Hepatocyte (in vitro differentiated cells): ENCODE measurements at regions not wholly inside any gene's neighbourhood (a gene's known extent, or its start where the extent isn't known, plus 50 kb on each side); places are given as distances from the start of the nearest gene placed in this dataset.

Experiments
- DNase-seq: peaks from one replicate; pipeline ENCODE4 v3.0.0-alpha.2; 2016; ENCODE audit warnings: low spot score
- H2AFZ ChIP-seq: fragments of 200-600 bp; sonication (generic); 2 replicates; pipeline ENCODE4 v1.6.0; 2016; ENCODE audit warnings: antibody characterized with exemption, mild to moderate bottlenecking
- H3K27ac ChIP-seq: fragments of 200-600 bp; sonication (generic); 2 replicates; pipeline ENCODE4 v1.5.1; 2016; ENCODE audit warnings: mild to moderate bottlenecking
- H3K27me3 ChIP-seq: fragments of 200-600 bp; sonication (generic); 2 replicates; pipeline ENCODE4 v1.6.1; 2016
- H3K36me3 ChIP-seq: fragments of 200-600 bp; sonication (generic); replicated peaks from 2 replicates; pipeline ENCODE4 v1.5.1; 2016; ENCODE audit warnings: low read depth; ENCODE audit not compliant: insufficient read depth
- H3K4me1 ChIP-seq: fragments of 200-600 bp; sonication (generic); 2 replicates; pipeline ENCODE4 v1.5.1; 2016; ENCODE audit warnings: mild to moderate bottlenecking, moderate library complexity; ENCODE audit not compliant: insufficient read depth
- H3K4me2 ChIP-seq: fragments of 200-600 bp; sonication (generic); 2 replicates; pipeline ENCODE4 v1.6.0; 2016
- H3K4me3 ChIP-seq: fragments of 200-600 bp; sonication (generic); 2 replicates; pipeline ENCODE4 v1.5.1; 2016; ENCODE audit warnings: mild to moderate bottlenecking
- H3K79me2 ChIP-seq: fragments of 200-600 bp; sonication (generic); 2 replicates; pipeline ENCODE4 v1.6.0; 2017; ENCODE audit warnings: mild to moderate bottlenecking
- H3K9me2 ChIP-seq: fragments of 200-600 bp; sonication (generic); replicated peaks from 2 replicates; pipeline ENCODE4 v1.6.0; 2017; ENCODE audit warnings: mild to moderate bottlenecking; ENCODE audit not compliant: insufficient read depth
- H3K9me3 ChIP-seq: fragments of 200-600 bp; sonication (generic); 2 replicates; pipeline ENCODE4 v1.5.1; 2016; ENCODE audit warnings: low read depth, mild to moderate bottlenecking
- H4K20me1 ChIP-seq: fragments of 200-600 bp; sonication (generic); 2 replicates; pipeline ENCODE4 v1.6.0; 2016; ENCODE audit warnings: mild to moderate bottlenecking; ENCODE audit not compliant: insufficient read depth, poor library complexity, severe bottlenecking
- EZH2 ChIP-seq: fragments of 200-600 bp; sonication (generic); IDR thresholded peaks from 2 replicates; pipeline ENCODE4 v1.6.1; 2016; ENCODE audit warnings: antibody characterized with exemption, mild to moderate bottlenecking, borderline replicate concordance
- EZH2phosphoT487 ChIP-seq: fragments of 200-600 bp; sonication (generic); IDR thresholded peaks from one replicate; pipeline ENCODE4 v1.6.1; 2018; ENCODE audit warnings: antibody characterized with exemption, mild to moderate bottlenecking, low read depth, moderate library complexity; ENCODE audit not compliant: unreplicated experiment, severe bottlenecking
- WGBS: methylation state at CpG from one replicate; pipeline ENCODE4 v1.1.6; 2016; ENCODE audit warnings: low lambda C conversion rate; ENCODE audit errors: missing lambda C conversion rate; 5-methylcytosine and 5-hydroxymethylcytosine counted together
- TF ChIP-seq, protein P1 (sequence below): fragments of 200-600 bp; sonication (generic); IDR thresholded peaks from 2 replicates; pipeline ENCODE4 v1.5.1; 2016; ENCODE audit warnings: antibody characterized with exemption, mild to moderate bottlenecking; ENCODE audit not compliant: poor library complexity

DNA sequence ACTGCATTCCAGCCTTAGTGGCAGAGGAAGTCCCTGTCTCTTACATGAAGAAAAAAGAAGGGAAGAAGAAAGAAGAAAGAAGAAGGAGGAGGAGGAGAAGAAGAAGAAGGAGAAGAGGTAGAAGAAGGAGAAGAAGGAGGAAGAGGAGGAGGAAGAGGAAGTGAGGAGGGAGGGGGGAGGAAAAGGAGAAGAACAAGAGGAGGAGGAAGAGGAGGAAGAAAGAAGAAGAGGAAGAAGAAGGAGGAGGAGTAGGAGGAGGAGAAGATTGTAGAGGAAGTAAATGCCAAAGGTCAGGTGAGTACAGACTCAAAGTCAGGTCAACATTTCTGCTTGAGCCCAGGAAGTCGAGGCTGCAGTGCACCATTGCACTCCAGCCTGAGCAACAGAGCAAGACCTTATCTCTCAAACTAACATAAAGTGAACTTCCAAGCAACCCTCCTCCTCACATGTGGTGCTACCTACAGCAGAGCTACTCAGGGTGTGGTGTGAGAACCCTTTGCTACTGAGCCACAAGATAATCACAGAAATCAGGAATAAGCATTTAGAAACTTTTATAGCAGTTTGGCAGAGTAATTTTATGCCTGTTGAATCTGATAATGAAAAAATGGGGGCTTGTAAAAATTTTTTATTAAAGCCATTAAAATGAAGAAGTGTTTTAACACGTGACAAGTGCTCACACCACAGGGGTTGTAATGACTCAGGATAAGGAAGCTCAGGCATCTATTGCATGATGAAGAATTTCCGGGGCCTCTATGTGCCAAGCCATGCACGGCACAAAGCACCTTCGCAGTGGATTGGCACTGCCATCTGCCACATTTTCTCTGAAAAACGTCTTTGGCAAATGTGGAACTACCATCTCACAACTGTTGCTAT, 224.9 kb upstream of the AUTS2 start:
- 51% methylated on average over 6 of the region's 6 CpGs for WGBS
- Histone ChIP-seq H3K27me3 (peaks cover 4% of the 10 kb centered on the region), H3K4me2 (no peak overlapping the region)

DNA sequence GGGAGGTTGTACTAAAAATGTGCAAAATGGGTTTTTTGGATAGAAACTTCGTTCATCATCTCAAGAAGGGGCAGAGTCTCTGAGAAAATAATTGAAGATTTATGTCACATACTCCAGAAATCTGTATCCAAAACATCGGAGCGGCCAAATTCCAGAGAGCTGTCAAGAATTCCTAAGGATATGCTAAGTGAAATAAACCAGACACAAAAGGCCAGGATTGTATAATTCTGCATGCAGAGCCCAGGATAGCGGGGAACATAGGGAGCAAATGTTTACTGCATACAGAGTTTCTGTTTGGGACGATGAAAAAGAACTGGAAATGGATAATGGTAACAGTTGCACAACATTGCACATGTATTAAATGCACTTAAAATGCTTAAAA, 224.2 kb upstream of the AUTS2 start:
- Histone ChIP-seq H3K4me1 (peaks cover 3% of the 10 kb centered on the region), H3K9me2 (no peaks in the 10 kb centered on the region), H4K20me1 (no peaks in the 10 kb centered on the region), H3K4me3 (no peak overlapping the region), H3K36me3 (no peaks in the 10 kb centered on the region), H3K27ac (no peak overlapping the region), H3K4me2 (no peak overlapping the region), H3K27me3 (peaks cover 4% of the 10 kb centered on the region), H3K79me2 (no peaks in the 10 kb centered on the region), H2AFZ (no peak overlapping the region), H3K9me3 (no peaks in the 10 kb centered on the region)
- TF ChIP-seq EZH2 (no peak), EZH2phosphoT487 (no peak)
- TF ChIP-seq, protein P1, sequence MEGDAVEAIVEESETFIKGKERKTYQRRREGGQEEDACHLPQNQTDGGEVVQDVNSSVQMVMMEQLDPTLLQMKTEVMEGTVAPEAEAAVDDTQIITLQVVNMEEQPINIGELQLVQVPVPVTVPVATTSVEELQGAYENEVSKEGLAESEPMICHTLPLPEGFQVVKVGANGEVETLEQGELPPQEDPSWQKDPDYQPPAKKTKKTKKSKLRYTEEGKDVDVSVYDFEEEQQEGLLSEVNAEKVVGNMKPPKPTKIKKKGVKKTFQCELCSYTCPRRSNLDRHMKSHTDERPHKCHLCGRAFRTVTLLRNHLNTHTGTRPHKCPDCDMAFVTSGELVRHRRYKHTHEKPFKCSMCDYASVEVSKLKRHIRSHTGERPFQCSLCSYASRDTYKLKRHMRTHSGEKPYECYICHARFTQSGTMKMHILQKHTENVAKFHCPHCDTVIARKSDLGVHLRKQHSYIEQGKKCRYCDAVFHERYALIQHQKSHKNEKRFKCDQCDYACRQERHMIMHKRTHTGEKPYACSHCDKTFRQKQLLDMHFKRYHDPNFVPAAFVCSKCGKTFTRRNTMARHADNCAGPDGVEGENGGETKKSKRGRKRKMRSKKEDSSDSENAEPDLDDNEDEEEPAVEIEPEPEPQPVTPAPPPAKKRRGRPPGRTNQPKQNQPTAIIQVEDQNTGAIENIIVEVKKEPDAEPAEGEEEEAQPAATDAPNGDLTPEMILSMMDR, result no peak
- DNase-seq, result peak; percentile 23
- WGBS, result 50% methylated on average over 5 of the region's 5 CpGs

More for the DNA sequence above, 224.9 kb upstream of the AUTS2 start:
- Histone ChIP-seq H3K9me2 (no peaks in the 10 kb centered on the region), H3K4me3 (no peak overlapping the region), H2AFZ (no peak overlapping the region), H3K9me3 (no peaks in the 10 kb centered on the region), H3K79me2 (no peaks in the 10 kb centered on the region), H3K27ac (no peak overlapping the region), H4K20me1 (no peaks in the 10 kb centered on the region), H3K4me1 (peaks cover 3% of the 10 kb centered on the region), H3K36me3 (no peaks in the 10 kb centered on the region)
- DNase-seq, result no peak
- no peak for TF ChIP-seq EZH2
- TF ChIP-seq, protein P1, result no peak
- TF ChIP-seq EZH2phosphoT487, result no peak

DNA sequence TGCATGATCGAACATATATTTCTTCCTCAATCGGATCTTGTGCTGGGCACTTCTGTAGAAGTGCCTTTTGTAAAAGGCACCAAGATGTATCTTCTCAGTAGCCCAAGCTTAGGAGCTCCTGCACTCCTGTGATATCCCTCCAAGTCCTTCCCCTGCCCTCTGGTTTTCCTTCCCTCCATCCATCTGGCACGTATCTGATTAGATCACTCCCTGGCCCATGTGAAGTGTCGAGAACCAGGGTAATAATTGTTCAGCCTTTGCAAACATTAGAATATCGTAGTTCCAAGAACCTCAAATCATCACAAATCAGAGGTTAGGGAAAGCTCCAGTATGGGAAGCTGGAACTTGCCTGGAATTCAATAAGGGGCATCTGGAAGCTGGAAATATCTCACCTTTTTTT, 221.1 kb upstream of the AUTS2 start:
- no peak overlapping the region for H3K27ac ChIP-seq
- H3K4me2 ChIP-seq, result no peak overlapping the region
- no peaks in the 10 kb centered on the region for H3K9me2 ChIP-seq
- no peaks in the 10 kb centered on the region for H3K9me3 ChIP-seq
- H3K4me3 ChIP-seq, result no peak overlapping the region
- TF ChIP-seq EZH2phosphoT487 (no peak), EZH2 (no peak)
- TF ChIP-seq, protein P1, result no peak
- DNase-seq, result no peak
- H3K27me3 ChIP-seq, result peaks cover 4% of the 10 kb centered on the region
- peaks cover 3% of the 10 kb centered on the region for H3K4me1 ChIP-seq
- no peaks in the 10 kb centered on the region for H3K36me3 ChIP-seq
- H4K20me1 ChIP-seq, result no peaks in the 10 kb centered on the region
- H2AFZ ChIP-seq, result no peak overlapping the region
- WGBS, result 77% methylated on average over 5 of the region's 5 CpGs
- H3K79me2 ChIP-seq, result no peaks in the 10 kb centered on the region
